Liver (tissue), 8 donors: ENCODE measurements at regions not wholly inside any gene's neighbourhood (a gene's known extent, or its start where the extent isn't known, plus 50 kb on each side); places are given as distances from the start of the nearest gene placed in this dataset.

ENCODE experiments used
- DNase-seq: peaks from one replicate; pipeline ENCODE4 v3.0.0-alpha.2; 2017; ENCODE audit warnings: low spot score
- H3K27ac ChIP-seq, 2 donors: one replicate each; pipeline ENCODE4 v1.7.0; 2013; ENCODE audit warnings: inconsistent platforms in 2 of 2, low read length in 2 of 2, control low read depth in 1 of 2, low read depth in 1 of 2, mild to moderate bottlenecking in 1 of 2
- H3K27me3 ChIP-seq, 4 donors: one replicate each; pipeline versions ENCODE4 v1.6.1 to v1.7.0; 2013; ENCODE audit warnings: low read length in 3 of 4, inconsistent platforms in 1 of 4, mild to moderate bottlenecking in 1 of 4, moderate library complexity in 1 of 4; ENCODE audit not compliant: control insufficient read depth in 4 of 4, insufficient read depth in 4 of 4
- H3K36me3 ChIP-seq, 4 donors: one replicate each; pipeline versions ENCODE4 v1.6.1 to v1.7.0; 2013; ENCODE audit warnings: low read length in 3 of 4, mild to moderate bottlenecking in 3 of 4, low read depth in 1 of 4, moderate library complexity in 1 of 4; ENCODE audit not compliant: control insufficient read depth in 4 of 4, insufficient read depth in 3 of 4
- H3K4me1 ChIP-seq, 4 donors: one replicate each; pipeline versions ENCODE4 v1.6.1 to v1.7.0; 2013; ENCODE audit warnings: low read length in 3 of 4, mild to moderate bottlenecking in 3 of 4, moderate library complexity in 1 of 4; ENCODE audit not compliant: control insufficient read depth in 4 of 4, insufficient read depth in 4 of 4
- H3K4me3 ChIP-seq, 3 donors: one replicate each; pipeline versions ENCODE4 v1.6.1 to v1.7.0; 2013; ENCODE audit warnings: low read length in 3 of 3, control low read depth in 1 of 3, low read depth in 1 of 3, mild to moderate bottlenecking in 1 of 3
- H3K9ac ChIP-seq, 2 donors: one replicate each; pipeline ENCODE4 v1.7.0; 2013; ENCODE audit warnings: low read length in 2 of 2, mild to moderate bottlenecking in 2 of 2, moderate library complexity in 2 of 2, control low read depth in 1 of 2, low read depth in 1 of 2
- H3K9me3 ChIP-seq, 4 donors: one replicate each; pipeline versions ENCODE4 v1.6.1 to v1.7.0; 2013; ENCODE audit warnings: low read length in 3 of 4; ENCODE audit not compliant: control insufficient read depth in 4 of 4
- CTCF ChIP-seq: fragments of 150-350 bp; IDR thresholded peaks from 2 replicates; pipeline ENCODE4 v1.5.1; 2017; ENCODE audit warnings: improper control_type of control experiment, low read depth, low read length; ENCODE audit not compliant: missing input control
- EGR1 ChIP-seq, 2 donors: IDR thresholded peaks; 2 replicates each; pipeline ENCODE4 v1.6.1; 2016 to 2018; ENCODE audit warnings: antibody characterized with exemption in 2 of 2, low read depth in 2 of 2
- FOXA1 ChIP-seq: IDR thresholded peaks from 2 replicates; pipeline ENCODE4 v1.6.1; 2016; ENCODE audit warnings: antibody characterized with exemption
- FOXA2 ChIP-seq: IDR thresholded peaks from 2 replicates; pipeline ENCODE4 v1.6.1; 2016; ENCODE audit warnings: antibody characterized with exemption
- HNF4A ChIP-seq, 2 donors: conservative IDR thresholded peaks; 2 replicates each; pipeline ENCODE4 v1.6.1; 2016; ENCODE audit warnings: antibody characterized with exemption in 2 of 2, mild to moderate bottlenecking in 2 of 2
- HNF4G ChIP-seq: IDR thresholded peaks from 2 replicates; pipeline ENCODE4 v1.6.1; 2016; ENCODE audit warnings: antibody characterized with exemption
- JUND ChIP-seq, 2 donors: IDR thresholded peaks; 2 replicates each; pipeline ENCODE4 v1.6.1; 2016; ENCODE audit warnings: antibody characterized with exemption in 2 of 2
- MAX ChIP-seq: IDR thresholded peaks from 2 replicates; pipeline ENCODE4 v1.6.1; 2016; ENCODE audit warnings: antibody characterized with exemption
- NR2F2 ChIP-seq: IDR thresholded peaks from 2 replicates; pipeline ENCODE4 v1.6.1; 2016; ENCODE audit warnings: antibody characterized with exemption
- RAD21 ChIP-seq, 2 donors: IDR thresholded peaks; 2 replicates each; pipeline ENCODE4 v1.6.1; 2016; ENCODE audit warnings: antibody characterized with exemption in 2 of 2, mild to moderate bottlenecking in 2 of 2
- REST ChIP-seq: IDR thresholded peaks from 2 replicates; pipeline ENCODE4 v1.6.1; 2016; ENCODE audit warnings: antibody characterized with exemption, mild to moderate bottlenecking
- RXRA ChIP-seq, 2 donors: IDR thresholded peaks; 2 replicates each; pipeline ENCODE4 v1.6.1; 2017 to 2018; ENCODE audit warnings: antibody characterized with exemption in 2 of 2, mild to moderate bottlenecking in 1 of 2
- SP1 ChIP-seq: IDR thresholded peaks from 2 replicates; pipeline ENCODE4 v1.6.1; 2018; ENCODE audit warnings: antibody characterized with exemption, mild to moderate bottlenecking
- TAF1 ChIP-seq: conservative IDR thresholded peaks from 2 replicates; pipeline ENCODE4 v1.6.1; 2016; ENCODE audit warnings: antibody characterized with exemption, mild to moderate bottlenecking
- YY1 ChIP-seq: IDR thresholded peaks from 2 replicates; pipeline ENCODE4 v1.6.1; 2016; ENCODE audit warnings: antibody characterized with exemption, mild to moderate bottlenecking
- ZBTB33 ChIP-seq: IDR thresholded peaks from 2 replicates; pipeline ENCODE4 v1.6.1; 2016; ENCODE audit warnings: antibody characterized with exemption
- WGBS: extraction: QIAGEN DNeasy Blood & Tissue Kit; methylation state at CpG from one replicate; pipeline ENCODE4 v1.1.7; 2013; 5-methylcytosine and 5-hydroxymethylcytosine counted together
- donor health status: healthy.
- donor health status: healthy.
- donor health status: healthy.
- donor health status: healthy.
- donor health status: healthy.

GRCh38 chr9:74362423-74362822, 134.7 kb upstream of the RORB start (continued):
- no peak for TF ChIP-seq ZBTB33
- TF ChIP-seq EGR1 (IDR thresholded peaks at IDR 0.05; ENCODE audit: low read depth in 2 of 2) = no peak
- no peak for TF ChIP-seq TAF1
- no peak for TF ChIP-seq JUND (IDR thresholded peaks at IDR 0.05)

- Histone ChIP-seq H3K27ac (no peak overlapping the region), H3K9ac (no peak overlapping the region), H3K4me3 (no peak overlapping the region), H3K9me3 (no peaks in the 10 kb centered on the region), H3K27me3 (no peaks in the 10 kb centered on the region), H3K36me3 (no peaks in the 10 kb centered on the region), H3K4me1 (peaks cover 0 to 10% (median 1%) of the 10 kb centered on the region in 4 donors)
- 86% methylated on average over 3 of the region's 3 CpGs for WGBS
- TF ChIP-seq CTCF (no peak), FOXA2 (no peak), ZBTB33 (no peak), FOXA1 (no peak), MAX (no peak), RAD21 (IDR thresholded peaks at IDR 0.05) (no peak), NR2F2 (no peak), EGR1 (IDR thresholded peaks at IDR 0.05; ENCODE audit: low read depth in 2 of 2) (no peak), JUND (IDR thresholded peaks at IDR 0.05) (no peak), RXRA (IDR thresholded peaks at IDR 0.05) (no peak), SP1 (no peak), YY1 (no peak), REST (no peak), HNF4G (no peak), HNF4A (conservative IDR thresholded peaks at IDR 0.05) (no peak)
- no peak for DNase-seq
These were observed 131.0 kb upstream of the RORB start for GRCh38 chr9:74366111-74366510.
